ENCODE measurements at regions not wholly inside any gene's neighbourhood (a gene's known extent, or its start where the extent isn't known, plus 50 kb on each side); places are given as distances from the start of the nearest gene placed in this dataset.

GRCh38 chr13:60329221-60329923 is 67.6 kb upstream of the TDRD3 start:
- TF ChIP-seq CTCF (IDR thresholded peaks at IDR 0.05) (no peak), POLR2A (IDR thresholded peaks at IDR 0.05) (no peak)

Measured in prostate gland (tissue), 2 donors.